A549 (cell line): ENCODE measurements at regions not wholly inside any gene's neighbourhood (a gene's known extent, or its start where the extent isn't known, plus 50 kb on each side); places are given as distances from the start of the nearest gene placed in this dataset.
A peak's percentile ranks its signal among the peaks of the same experiment; 100 is the strongest.

Experiments used
- CBX8 ChIP-seq: fragments of 200-600 bp; sonication (generic); IDR thresholded peaks from 2 replicates; pipeline ENCODE4 v1.6.1; 2016
- TF ChIP-seq, protein P1 (sequence below): fragments of >200 bp; sonication (Bioruptor Twin); formaldehyde crosslinking; IDR thresholded peaks from 3 replicates; pipeline ENCODE4 v1.5.1; 2016

DNA sequence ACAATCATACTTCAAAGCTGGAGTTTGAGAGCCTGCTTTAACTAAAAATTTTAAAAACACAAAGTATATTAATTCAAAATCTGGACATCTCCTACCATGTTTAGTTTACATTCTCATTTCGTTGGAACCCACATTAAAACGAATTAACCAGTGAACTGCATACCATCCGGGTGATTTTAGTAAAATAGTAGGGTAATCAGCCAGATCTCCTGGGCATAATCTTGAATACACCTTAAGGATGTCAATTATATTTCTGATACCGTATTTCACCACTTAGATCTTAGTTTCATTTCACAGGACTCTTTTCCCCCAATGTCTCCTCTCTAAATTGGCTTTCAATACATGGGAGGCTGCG is 175.6 kb upstream of the PFKP start:
- TF ChIP-seq, protein P1, sequence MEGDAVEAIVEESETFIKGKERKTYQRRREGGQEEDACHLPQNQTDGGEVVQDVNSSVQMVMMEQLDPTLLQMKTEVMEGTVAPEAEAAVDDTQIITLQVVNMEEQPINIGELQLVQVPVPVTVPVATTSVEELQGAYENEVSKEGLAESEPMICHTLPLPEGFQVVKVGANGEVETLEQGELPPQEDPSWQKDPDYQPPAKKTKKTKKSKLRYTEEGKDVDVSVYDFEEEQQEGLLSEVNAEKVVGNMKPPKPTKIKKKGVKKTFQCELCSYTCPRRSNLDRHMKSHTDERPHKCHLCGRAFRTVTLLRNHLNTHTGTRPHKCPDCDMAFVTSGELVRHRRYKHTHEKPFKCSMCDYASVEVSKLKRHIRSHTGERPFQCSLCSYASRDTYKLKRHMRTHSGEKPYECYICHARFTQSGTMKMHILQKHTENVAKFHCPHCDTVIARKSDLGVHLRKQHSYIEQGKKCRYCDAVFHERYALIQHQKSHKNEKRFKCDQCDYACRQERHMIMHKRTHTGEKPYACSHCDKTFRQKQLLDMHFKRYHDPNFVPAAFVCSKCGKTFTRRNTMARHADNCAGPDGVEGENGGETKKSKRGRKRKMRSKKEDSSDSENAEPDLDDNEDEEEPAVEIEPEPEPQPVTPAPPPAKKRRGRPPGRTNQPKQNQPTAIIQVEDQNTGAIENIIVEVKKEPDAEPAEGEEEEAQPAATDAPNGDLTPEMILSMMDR: no peak
- TF ChIP-seq CBX8: peak; percentile 46; the same call in 1 of the 2 replicates
